ENCODE measurements at regions not wholly inside any gene's neighbourhood (a gene's known extent, or its start where the extent isn't known, plus 50 kb on each side); places are given as distances from the start of the nearest gene placed in this dataset.
"Not testable (repeated sequence)": the region's sequence is repeated elsewhere in the genome, so short reads cannot be mapped to it uniquely, and the experiment has no call there.

- no peak for DNase-seq
Observed at GRCh38 chr7:149599636-149600206, 102.1 kb upstream of the ZNF746 start.

GRCh38 chr7:149598721-149599308 is 101.2 kb upstream of the ZNF746 start:
- no peak for DNase-seq

- not testable (repeated sequence) for DNase-seq
Observed at GRCh38 chr7:149597789-149598188, 100.2 kb upstream of the ZNF746 start.

GRCh38 chr7:149595541-149595940 is 97.9 kb upstream of the ZNF746 start:
- no peak for DNase-seq

GRCh38 chr7:149595078-149595477 is 97.5 kb upstream of the ZNF746 start:
- DNase-seq, result no peak

- no peak for DNase-seq
Observed at GRCh38 chr7:149588930-149589329, 91.3 kb upstream of the ZNF746 start.

- DNase-seq, result no peak
Observed at GRCh38 chr7:149586646-149587645, 89.3 kb upstream of the ZNF746 start.

GRCh38 chr7:149584530-149584929 is 86.9 kb upstream of the ZNF746 start:
- DNase-seq, result no peak

- DNase-seq, result no peak
Observed at GRCh38 chr7:149584009-149584408, 86.4 kb upstream of the ZNF746 start.

- DNase-seq, result no peak
Observed at GRCh38 chr7:149580328-149580727, 82.7 kb upstream of the ZNF746 start.

GRCh38 chr7:149579365-149579764 is 81.8 kb upstream of the ZNF746 start:
- not testable (repeated sequence) for DNase-seq

- DNase-seq, result not testable (repeated sequence)
Observed at GRCh38 chr7:149574428-149574827, 76.8 kb upstream of the ZNF746 start.

GRCh38 chr7:149573519-149573918 is 75.9 kb upstream of the ZNF746 start:
- DNase-seq, result no peak

- not testable (repeated sequence) for DNase-seq
Observed at GRCh38 chr7:149572920-149573319, 75.3 kb upstream of the ZNF746 start.

GRCh38 chr7:149570784-149571183 is 73.2 kb upstream of the ZNF746 start:
- DNase-seq, result no peak

- no peak for DNase-seq
Observed at GRCh38 chr7:149569726-149570422, 72.3 kb upstream of the ZNF746 start.

- DNase-seq, result no peak
Observed at GRCh38 chr7:149569025-149569725, 71.6 kb upstream of the ZNF746 start.

- DNase-seq, result no peak
Observed at GRCh38 chr7:149568218-149568617, 70.6 kb upstream of the ZNF746 start.

- DNase-seq, result no peak
Observed at GRCh38 chr7:149566103-149566502, 68.5 kb upstream of the ZNF746 start.

- no peak for DNase-seq
Observed at GRCh38 chr7:149565096-149565382, 67.4 kb upstream of the ZNF746 start.

- DNase-seq, result no peak
Observed at GRCh38 chr7:149564340-149565095, 66.9 kb upstream of the ZNF746 start.

- no peak for DNase-seq
Observed at GRCh38 chr7:149562602-149563001, 65.0 kb upstream of the ZNF746 start.

All from NCI-H526 treated with DMSO at 0.1 percent for 48 hours (cell line).